CD4-positive, CD25-positive, alpha-beta regulatory T cell (primary cell): ENCODE measurements at regions not wholly inside any gene's neighbourhood (a gene's known extent, or its start where the extent isn't known, plus 50 kb on each side); places are given as distances from the start of the nearest gene placed in this dataset.

ENCODE experiments used
- ATAC-seq, 2 donors: fragments of 150-1000 bp; cut with Tn5 transposase; one replicate each; pipeline ENCODE4 v1.10.0; 2021; ENCODE audit warnings: low read depth in 2 of 2, moderate number of reproducible peaks in 2 of 2, moderate library complexity in 1 of 2
- DNase-seq, 3 donors: peaks; one replicate each; pipeline versions ENCODE4 v3.0.0 to v3.0.0-alpha.2; 2012 to 2022; ENCODE audit warnings: mixed read lengths in 1 of 3
- H3K27ac ChIP-seq: one replicate; pipeline ENCODE4 v1.7.0; 2013; ENCODE audit warnings: mild to moderate bottlenecking, low read length; ENCODE audit not compliant: insufficient read depth, poor library complexity, severe bottlenecking
- H3K27me3 ChIP-seq: one replicate; pipeline ENCODE4 v1.7.0; 2013; ENCODE audit warnings: low read length; ENCODE audit not compliant: control insufficient read depth, insufficient read depth
- H3K36me3 ChIP-seq: one replicate; pipeline ENCODE4 v1.7.0; 2013; ENCODE audit warnings: mild to moderate bottlenecking, low read length, moderate library complexity; ENCODE audit not compliant: control insufficient read depth, insufficient read depth
- H3K4me1 ChIP-seq: 2 replicates; pipeline ENCODE4 v1.7.0; 2013; ENCODE audit warnings: mild to moderate bottlenecking, low read length; ENCODE audit not compliant: insufficient read depth, control insufficient read depth, poor library complexity, severe bottlenecking
- H3K4me3 ChIP-seq: one replicate; pipeline ENCODE4 v1.7.0; 2013; ENCODE audit warnings: low read depth, mild to moderate bottlenecking, low read length, moderate library complexity
- H3K9me3 ChIP-seq, 2 experiments: 1 replicate in 1 of 2; 2 replicates in 1 of 2; pipeline ENCODE4 v1.7.0; 2013; ENCODE audit warnings: low read length in 2 of 2, mild to moderate bottlenecking in 1 of 2, moderate library complexity in 1 of 2; ENCODE audit not compliant: control insufficient read depth in 2 of 2
- H3K27ac Mint-ChIP-seq, 3 donors: one replicate each; pipeline ENCODE4 v1.8.0; 2020 to 2022; ENCODE audit warnings: mild to moderate bottlenecking in 3 of 3, mixed read lengths in 3 of 3, moderate library complexity in 2 of 3
- H3K27me3 Mint-ChIP-seq: one replicate; pipeline ENCODE4 v1.8.0; 2022; ENCODE audit warnings: mild to moderate bottlenecking, mixed read lengths
- H3K36me3 Mint-ChIP-seq: one replicate; pipeline ENCODE4 v1.8.0; 2020; ENCODE audit warnings: mixed read lengths
- H3K4me1 Mint-ChIP-seq, 4 donors: one replicate each; pipeline ENCODE4 v1.8.0; 2020 to 2022; ENCODE audit warnings: mixed read lengths in 4 of 4, mild to moderate bottlenecking in 1 of 4
- H3K4me3 Mint-ChIP-seq, 4 donors: one replicate each; pipeline ENCODE4 v1.8.0; 2020 to 2022; ENCODE audit warnings: mild to moderate bottlenecking in 4 of 4, mixed read lengths in 4 of 4, moderate library complexity in 3 of 4
- H3K9me3 Mint-ChIP-seq, 7 donors: one replicate each; pipeline ENCODE4 v1.8.0; 2020 to 2022; ENCODE audit warnings: mixed read lengths in 7 of 7, mild to moderate bottlenecking in 3 of 7, moderate library complexity in 2 of 7

GRCh38 chr4:23390246-23390645 lies 499.6 kb downstream of the PPARGC1A start:
- Mint-ChIP-seq H3K4me3 (no peak overlapping the region), H3K27ac (no peak overlapping the region), H3K36me3 (no peaks in the 10 kb centered on the region), H3K27me3 (no peaks in the 10 kb centered on the region), H3K4me1 (peaks cover 0 to 6% (median 0%) of the 10 kb centered on the region in 4 donors), H3K9me3 (peaks cover 0 to 8% (median 2%) of the 10 kb centered on the region in 7 donors)
- no peaks in the 10 kb centered on the region for H3K27me3 ChIP-seq
- no peaks in the 10 kb centered on the region for H3K4me1 ChIP-seq
- H3K36me3 ChIP-seq: no peaks in the 10 kb centered on the region
- ATAC-seq (no peak), DNase-seq (no peak)
- H3K9me3 ChIP-seq: no peaks in the 10 kb centered on the region
- H3K27ac ChIP-seq: no peak overlapping the region
- H3K4me3 ChIP-seq: no peak overlapping the region

GRCh38 chr4:23388699-23389395 lies 501.0 kb downstream of the PPARGC1A start:
- no peak overlapping the region for H3K27ac ChIP-seq
- H3K4me1 Mint-ChIP-seq: peaks cover 0 to 6% (median 0%) of the 10 kb centered on the region in 4 donors
- H3K27me3 ChIP-seq: no peaks in the 10 kb centered on the region
- DNase-seq (no peak), ATAC-seq (no peak)
- no peaks in the 10 kb centered on the region for H3K36me3 Mint-ChIP-seq
- H3K36me3 ChIP-seq: no peaks in the 10 kb centered on the region
- H3K4me3 ChIP-seq: no peak overlapping the region
- no peaks in the 10 kb centered on the region for H3K4me1 ChIP-seq
- no peaks in the 10 kb centered on the region for H3K27me3 Mint-ChIP-seq
- no peak overlapping the region for H3K4me3 Mint-ChIP-seq
- H3K9me3 Mint-ChIP-seq: peaks cover 0 to 5% (median 2%) of the 10 kb centered on the region in 7 donors
- H3K9me3 ChIP-seq: no peaks in the 10 kb centered on the region
- H3K27ac Mint-ChIP-seq: no peak overlapping the region

GRCh38 chr4:23388255-23388654 lies 501.6 kb downstream of the PPARGC1A start:
- no peaks in the 10 kb centered on the region for H3K27me3 ChIP-seq
- H3K9me3 ChIP-seq: no peaks in the 10 kb centered on the region
- no peak for DNase-seq
- no peak overlapping the region for H3K27ac ChIP-seq
- H3K4me3 ChIP-seq: no peak overlapping the region
- ATAC-seq: no peak
- Mint-ChIP-seq H3K36me3 (no peaks in the 10 kb centered on the region), H3K27ac (no peak overlapping the region), H3K9me3 (peaks cover 0 to 5% (median 2%) of the 10 kb centered on the region in 7 donors), H3K4me3 (no peak overlapping the region), H3K4me1 (peaks cover 0 to 6% (median 0%) of the 10 kb centered on the region in 4 donors), H3K27me3 (no peaks in the 10 kb centered on the region)
- no peaks in the 10 kb centered on the region for H3K4me1 ChIP-seq
- H3K36me3 ChIP-seq: no peaks in the 10 kb centered on the region

- no peaks in the 10 kb centered on the region for H3K4me1 Mint-ChIP-seq
- no peak overlapping the region for H3K27ac Mint-ChIP-seq
These were observed 505.1 kb downstream of the PPARGC1A start for GRCh38 chr4:23384741-23385140.

GRCh38 chr4:23382879-23383278 lies 507.0 kb downstream of the PPARGC1A start:
- Histone ChIP-seq H3K27me3 (no peaks in the 10 kb centered on the region), H3K9me3 (peaks cover 0 to 1% of the 10 kb centered on the region in 2 experiments), H3K27ac (no peak overlapping the region), H3K36me3 (no peaks in the 10 kb centered on the region), H3K4me1 (no peaks in the 10 kb centered on the region), H3K4me3 (no peak overlapping the region)
- H3K27ac Mint-ChIP-seq: no peak overlapping the region
- no peak for ATAC-seq
- H3K9me3 Mint-ChIP-seq: peaks cover 0 to 3% (median 2%) of the 10 kb centered on the region in 7 donors
- H3K27me3 Mint-ChIP-seq: no peaks in the 10 kb centered on the region
- no peak for DNase-seq
- H3K36me3 Mint-ChIP-seq: no peaks in the 10 kb centered on the region
- H3K4me3 Mint-ChIP-seq: no peak overlapping the region
- no peaks in the 10 kb centered on the region for H3K4me1 Mint-ChIP-seq

More at GRCh38 chr4:23384741-23385140, 505.1 kb downstream of the PPARGC1A start:
- H3K9me3 Mint-ChIP-seq: peaks cover 0 to 3% (median 0%) of the 10 kb centered on the region in 7 donors
- DNase-seq (no peak), ATAC-seq (no peak)
- H3K4me1 ChIP-seq: no peaks in the 10 kb centered on the region
- no peak overlapping the region for H3K27ac ChIP-seq
- H3K27me3 Mint-ChIP-seq: no peaks in the 10 kb centered on the region
- no peaks in the 10 kb centered on the region for H3K36me3 Mint-ChIP-seq
- no peak overlapping the region for H3K4me3 ChIP-seq
- no peaks in the 10 kb centered on the region for H3K36me3 ChIP-seq
- H3K4me3 Mint-ChIP-seq: no peak overlapping the region
- no peaks in the 10 kb centered on the region for H3K27me3 ChIP-seq
- H3K9me3 ChIP-seq: no peaks in the 10 kb centered on the region

GRCh38 chr4:23374259-23374658 lies 515.6 kb downstream of the PPARGC1A start:
- no peaks in the 10 kb centered on the region for H3K9me3 ChIP-seq
- H3K4me1 ChIP-seq: no peaks in the 10 kb centered on the region
- H3K4me3 Mint-ChIP-seq: no peak overlapping the region
- no peaks in the 10 kb centered on the region for H3K27me3 Mint-ChIP-seq
- no peaks in the 10 kb centered on the region for H3K36me3 ChIP-seq
- no peak for ATAC-seq
- no peak overlapping the region for H3K4me3 ChIP-seq
- H3K27ac ChIP-seq: no peak overlapping the region
- H3K9me3 Mint-ChIP-seq: peaks cover 0 to 4% (median 0%) of the 10 kb centered on the region in 7 donors
- no peaks in the 10 kb centered on the region for H3K4me1 Mint-ChIP-seq
- H3K27ac Mint-ChIP-seq: no peak overlapping the region
- no peaks in the 10 kb centered on the region for H3K36me3 Mint-ChIP-seq
- no peaks in the 10 kb centered on the region for H3K27me3 ChIP-seq
- no peak for DNase-seq

GRCh38 chr4:23373261-23373660 lies 516.6 kb downstream of the PPARGC1A start:
- Histone ChIP-seq H3K27me3 (no peaks in the 10 kb centered on the region), H3K4me3 (no peak overlapping the region), H3K4me1 (no peaks in the 10 kb centered on the region), H3K36me3 (no peaks in the 10 kb centered on the region), H3K9me3 (no peaks in the 10 kb centered on the region), H3K27ac (no peak overlapping the region)
- DNase-seq (no peak), ATAC-seq (peak in 1 of 2 donors; percentile 37)
- H3K36me3 Mint-ChIP-seq: no peaks in the 10 kb centered on the region
- H3K4me3 Mint-ChIP-seq: no peak overlapping the region
- no peaks in the 10 kb centered on the region for H3K27me3 Mint-ChIP-seq
- H3K9me3 Mint-ChIP-seq: peaks cover 0 to 4% (median 0%) of the 10 kb centered on the region in 7 donors
- H3K27ac Mint-ChIP-seq: no peak overlapping the region
- H3K4me1 Mint-ChIP-seq: no peaks in the 10 kb centered on the region

GRCh38 chr4:23371533-23371932 lies 518.3 kb downstream of the PPARGC1A start:
- DNase-seq: no peak
- Mint-ChIP-seq H3K9me3 (peaks cover 0 to 4% (median 0%) of the 10 kb centered on the region in 7 donors), H3K4me3 (no peak overlapping the region), H3K27ac (no peak overlapping the region), H3K36me3 (no peaks in the 10 kb centered on the region), H3K4me1 (no peaks in the 10 kb centered on the region), H3K27me3 (no peaks in the 10 kb centered on the region)
- H3K9me3 ChIP-seq: no peaks in the 10 kb centered on the region
- H3K27me3 ChIP-seq: no peaks in the 10 kb centered on the region
- ATAC-seq: no peak
- H3K27ac ChIP-seq: no peak overlapping the region
- H3K36me3 ChIP-seq: no peaks in the 10 kb centered on the region
- no peaks in the 10 kb centered on the region for H3K4me1 ChIP-seq
- H3K4me3 ChIP-seq: no peak overlapping the region
